K562 (cell line): ENCODE measurements at regions not wholly inside any gene's neighbourhood (a gene's known extent, or its start where the extent isn't known, plus 50 kb on each side); places are given as distances from the start of the nearest gene placed in this dataset.

Experiments
- ATAC-seq: fragments of 200-7000 bp; cut with Tn5 transposase; 3 replicates; pipeline ENCODE4 v1.9.1; 2020; ENCODE audit warnings: moderate library complexity
- BruUV-seq: library from RNA; stranded (reverse); fragments of 400-500 nt; replicated peaks from 2 replicates; lab custom pipeline; 2021; lab: Mats Ljungman, UMichigan
- CTCF ChIA-PET: fragments of 300-600 bp; formaldehyde crosslinking; extraction: SDS; loops from one replicate; lab custom pipeline; 2021; ENCODE audit warnings: low intra/inter-chr PET ratio; lab: Yijun Ruan, JAX
- POLR2A ChIA-PET: fragments of 300-600, 350-650 bp; sonication (Branson Sonifier 250); formaldehyde crosslinking; extraction: SDS; loops from one replicate; lab custom pipeline; 2021; ENCODE audit warnings: antibody characterized with exemption, inconsistent platforms; lab: Yijun Ruan, JAX
- DNase-seq, 4 experiments: peaks; one replicate each; pipeline versions ENCODE4 v3.0.0 to v3.0.0-alpha.2; 2011 to 2018; ENCODE audit warnings: low spot score in 3 of 4, mixed read lengths in 3 of 4; ENCODE audit errors: extremely low read depth in 1 of 4
- FAIRE-seq: peaks from 2 replicates; lab custom pipeline; 2011; peaks lifted over from hg19 to GRCh38; lab: Jason Lieb, UNC
- H2AFZ ChIP-seq: 2 replicates; pipeline ENCODE4 v1.6.0; 2011; ENCODE audit warnings: low read depth, low read length, control low read depth, inconsistent platforms
- H3K27ac ChIP-seq: fragments of 200-600 bp; 3 replicates; pipeline ENCODE4 v1.8.0; 2011; ENCODE audit warnings: low read depth, mild to moderate bottlenecking, control low read depth, inconsistent platforms, low read length, moderate library complexity, mixed read lengths; ENCODE audit errors: extremely low read depth
- H3K27me3 ChIP-seq, 2 experiments: fragments of 300-600 bp in 1 of 2; 2 replicates in 1 of 2; 3 replicates in 1 of 2; pipeline versions ENCODE4 v1.6.0 to v1.8.0; 2011; ENCODE audit warnings: inconsistent platforms in 2 of 2, low read length in 2 of 2, mild to moderate bottlenecking in 1 of 2, mixed read lengths in 1 of 2, moderate library complexity in 1 of 2; ENCODE audit not compliant: control insufficient read depth in 2 of 2, insufficient read depth in 2 of 2
- H3K36me3 ChIP-seq: fragments of 300-600 bp; 3 replicates; pipeline ENCODE4 v1.8.0; 2011; ENCODE audit warnings: mild to moderate bottlenecking, low read length, inconsistent platforms; ENCODE audit not compliant: control insufficient read depth, insufficient read depth
- H3K4me1 ChIP-seq, 2 experiments: fragments of 200-600 bp in 1 of 2; replicated peaks in 1 of 2; 2 replicates in 1 of 2; 3 replicates in 1 of 2; pipeline versions ENCODE4 v1.5.1 to v1.8.0; 2011; ENCODE audit warnings: inconsistent platforms in 2 of 2, low read length in 2 of 2, mild to moderate bottlenecking in 1 of 2, mixed read lengths in 1 of 2, moderate library complexity in 1 of 2; ENCODE audit not compliant: control insufficient read depth in 2 of 2, insufficient read depth in 2 of 2
- H3K4me2 ChIP-seq: 2 replicates; pipeline ENCODE4 v1.6.1; 2011; ENCODE audit warnings: low read length, control low read depth, inconsistent platforms, mixed read lengths; ENCODE audit not compliant: insufficient read depth
- H3K4me3 ChIP-seq: fragments of 200-600 bp; sonication (generic), shearing (Covaris generic); 2 replicates; pipeline ENCODE4 v1.5.1; 2016; ENCODE audit warnings: control low read depth, inconsistent platforms
- H3K79me2 ChIP-seq: fragments of 200-600 bp; 3 replicates; pipeline ENCODE4 v1.8.0; 2011; ENCODE audit warnings: low read length, inconsistent platforms; ENCODE audit not compliant: control insufficient read depth, insufficient read depth
- H3K9ac ChIP-seq, 2 experiments: 2 replicates each; pipeline versions ENCODE4 v1.6.0 to v1.6.1; 2011; ENCODE audit warnings: low read depth in 2 of 2, low read length in 2 of 2, control low read depth in 1 of 2, inconsistent platforms in 1 of 2, mild to moderate bottlenecking in 1 of 2, mixed read lengths in 1 of 2; ENCODE audit not compliant: insufficient read depth in 1 of 2
- H3K9me1 ChIP-seq: one replicate; pipeline ENCODE4 v1.6.0; 2011; ENCODE audit warnings: inconsistent platforms, mild to moderate bottlenecking, low read length, moderate library complexity; ENCODE audit not compliant: control insufficient read depth, insufficient read depth
- H3K9me3 ChIP-seq: replicated peaks from 2 replicates; pipeline ENCODE4 v1.5.1; 2011; ENCODE audit warnings: low read depth, low read length, inconsistent platforms; ENCODE audit not compliant: control insufficient read depth, insufficient read depth
- H4K20me1 ChIP-seq: replicated peaks from 2 replicates; pipeline ENCODE4 v1.6.1; 2011; ENCODE audit warnings: low read length, inconsistent platforms, mixed read lengths; ENCODE audit not compliant: control insufficient read depth, insufficient read depth
- ARID2 ChIP-seq: fragments of 450-650 bp; IDR thresholded peaks from 2 replicates; pipeline ENCODE4 v1.6.1; 2017; ENCODE audit warnings: antibody characterized with exemption, mild to moderate bottlenecking
- BCOR ChIP-seq: fragments of 450-650 bp; IDR thresholded peaks from 2 replicates; pipeline ENCODE4 v1.6.1; 2016
- CBX2 ChIP-seq: fragments of 200-600 bp; sonication (generic); IDR thresholded peaks from one replicate; pipeline ENCODE4 v1.6.1; 2012; ENCODE audit warnings: mild to moderate bottlenecking, low read length, inconsistent platforms; ENCODE audit not compliant: insufficient read depth, poor library complexity, severe bottlenecking
- ESRRA ChIP-seq: fragments of 450-650 bp; IDR thresholded peaks from 2 replicates; pipeline ENCODE4 v1.6.1; 2014; ENCODE audit warnings: low read depth, mild to moderate bottlenecking, moderate library complexity, borderline replicate concordance
- JUN ChIP-seq, 2 experiments: sonication (generic) in 1 of 2; formaldehyde crosslinking in 1 of 2; IDR thresholded peaks; 2 replicates each; pipeline versions ENCODE4 v1.6.1 to v1.8.0; 2012 to 2022; ENCODE audit warnings: borderline replicate concordance in 2 of 2, mild to moderate bottlenecking in 2 of 2, improper control_type of control experiment in 1 of 2, low read depth in 1 of 2, low read length in 1 of 2, missing genetic modification reagents in 1 of 2
- MTF1 ChIP-seq: fragments of 250-450 bp; sonication (Bioruptor Pico); IDR thresholded peaks from 2 replicates; pipeline ENCODE4 v1.9.0; 2021; ENCODE audit warnings: moderate library complexity, mild to moderate bottlenecking, inconsistent platforms, borderline replicate concordance
- POLR3A ChIP-seq: IDR thresholded peaks from 2 replicates; pipeline ENCODE4 v1.6.1; 2011; ENCODE audit warnings: borderline replicate concordance, mild to moderate bottlenecking, moderate library complexity; ENCODE audit not compliant: insufficient read length, insufficient read depth; ENCODE audit errors: extremely low read depth
- POLR3G ChIP-seq: IDR thresholded peaks from 2 replicates; pipeline ENCODE4 v1.6.1; 2011; ENCODE audit not compliant: insufficient read length, insufficient replicate concordance; ENCODE audit errors: extremely low read depth
- SMARCA4 ChIP-seq: fragments of 450-650 bp; IDR thresholded peaks from 2 replicates; pipeline ENCODE4 v1.6.1; 2016
- U2AF2 ChIP-seq: fragments of 200-400 bp; formaldehyde crosslinking; optimal IDR thresholded peaks from 2 replicates; pipeline ENCODE3; 2017; ENCODE audit warnings: low read depth, mild to moderate bottlenecking, low read length
- XRCC3 ChIP-seq: fragments of 450-650 bp; IDR thresholded peaks from 2 replicates; pipeline ENCODE4 v1.6.1; 2017; ENCODE audit warnings: mild to moderate bottlenecking, moderate library complexity
- ZBTB8A ChIP-seq: fragments of 450-650 bp; IDR thresholded peaks from 2 replicates; pipeline ENCODE4 v1.6.1; 2018; ENCODE audit warnings: mild to moderate bottlenecking, moderate library complexity; ENCODE audit not compliant: partially characterized antibody
- WGBS: fragments of 100-300 bp; shearing (Covaris generic); methylation state at CpG from one replicate; pipeline ENCODE4 v1.1.6; 2016; ENCODE audit warnings: low coverage, mixed read lengths; ENCODE audit not compliant: insufficient coverage; ENCODE audit errors: missing lambda C conversion rate; 5-methylcytosine and 5-hydroxymethylcytosine counted together
- in situ Hi-C: fragments of 300-500 bp; cut with MboI; formaldehyde crosslinking; loops from 4 replicates; pipeline ENCODE4 v1.15.0; 2018; ENCODE audit warnings: inconsistent platforms, mixed read lengths
- intact Hi-C: fragments of 100-400 bp; cut with micrococcal nuclease; formaldehyde crosslinking; loops from 2 replicates; pipeline ENCODE4 v1.14.2; 2022
- TF ChIP-seq, protein P1 (sequence below): fragments of 250-450 bp; sonication (Bioruptor Pico); IDR thresholded peaks from 2 replicates; pipeline ENCODE4 v1.8.0; 2022; ENCODE audit warnings: moderate library complexity, mild to moderate bottlenecking, inconsistent platforms
- TF ChIP-seq, protein P2 (sequence below), 3 experiments: fragments of 200-800 bp in 1 of 3; sonication (Bioruptor generic) in 1 of 3; sonication (generic) in 1 of 3; formaldehyde crosslinking in 1 of 3; IDR thresholded peaks; 2 replicates each; pipeline versions ENCODE4 v1.6.1 to v1.8.0; 2016 to 2022; ENCODE audit warnings: mild to moderate bottlenecking in 2 of 3, missing compliant biosample characterization in 2 of 3, missing genetic modification characterization in 2 of 3, missing genetic modification reagents in 1 of 3
- TF ChIP-seq, protein P3 (sequence below): IDR thresholded peaks from 2 replicates; pipeline ENCODE4 v1.6.1; 2016; ENCODE audit warnings: missing genetic modification characterization, missing compliant biosample characterization

DNA sequence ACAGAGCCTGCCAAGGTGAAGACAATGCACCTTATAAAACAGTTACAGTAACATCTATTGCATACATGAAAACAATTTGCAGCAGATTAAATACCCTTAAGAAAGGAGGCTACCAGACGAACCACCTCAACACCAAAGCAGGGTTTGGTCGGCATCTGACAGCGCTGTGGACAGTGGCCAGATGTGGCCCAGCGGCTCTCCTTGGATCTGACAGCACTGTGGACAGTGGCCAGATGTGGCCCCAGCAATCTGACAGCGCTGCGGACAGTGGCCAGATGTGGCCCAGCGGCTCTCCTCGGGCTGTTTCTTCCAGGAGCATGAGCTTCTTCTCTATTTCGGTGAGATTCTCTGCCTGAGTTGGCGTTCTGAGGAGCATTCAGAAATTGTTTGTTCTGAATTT, 211.6 kb downstream of the ANKRD30B start:
- Histone ChIP-seq H3K79me2 (no peaks in the 10 kb centered on the region), H3K4me1 (no peaks in the 10 kb centered on the region), H3K9ac (no peak overlapping the region), H4K20me1 (no peaks in the 10 kb centered on the region), H2AFZ (no peak overlapping the region), H3K9me1 (no peaks in the 10 kb centered on the region), H3K27ac (no peak overlapping the region), H3K36me3 (no peaks in the 10 kb centered on the region), H3K4me2 (no peak overlapping the region), H3K4me3 (no peak overlapping the region), H3K27me3 (no peaks in the 10 kb centered on the region), H3K9me3 (no peaks in the 10 kb centered on the region)
- WGBS: 3% methylated on average over 10 of the region's 10 CpGs
- in situ Hi-C loops: no loop called here
- ChIA-PET CTCF (no interaction called here), POLR2A (no interaction called here)
- no peak for FAIRE-seq
- BruUV-seq: no TSS peak
- ATAC-seq: no peak
- intact Hi-C loops: no loop called here
- no peak for DNase-seq
- TF ChIP-seq JUN (IDR thresholded peaks at IDR 0.05; ENCODE audit: borderline replicate concordance, low read depth, low read length) (no peak), JUN (CRISPR knock-in tag; IDR thresholded peaks at IDR 0.05; ENCODE audit: borderline replicate concordance) (no peak), ESRRA (no peak), CBX2 (no peak), U2AF2 (no peak), MTF1 (CRISPR knock-in tag) (no peak), POLR3A (no peak), BCOR (no peak), XRCC3 (no peak), ARID2 (no peak), SMARCA4 (no peak), ZBTB8A (no peak), POLR3G (no peak)
- TF ChIP-seq, protein P1, sequence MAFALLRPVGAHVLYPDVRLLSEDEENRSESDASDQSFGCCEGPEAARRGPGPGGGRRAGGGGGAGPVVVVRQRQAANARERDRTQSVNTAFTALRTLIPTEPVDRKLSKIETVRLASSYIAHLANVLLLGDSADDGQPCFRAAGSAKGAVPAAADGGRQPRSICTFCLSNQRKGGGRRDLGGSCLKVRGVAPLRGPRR (CRISPR knock-in tag): no peak
- TF ChIP-seq, protein P2, sequence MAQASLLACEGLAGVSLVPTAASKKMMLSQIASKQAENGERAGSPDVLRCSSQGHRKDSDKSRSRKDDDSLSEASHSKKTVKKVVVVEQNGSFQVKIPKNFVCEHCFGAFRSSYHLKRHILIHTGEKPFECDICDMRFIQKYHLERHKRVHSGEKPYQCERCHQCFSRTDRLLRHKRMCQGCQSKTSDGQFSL (CRISPR knock-in tag; IDR thresholded peaks at IDR 0.05): no peak
- TF ChIP-seq, protein P2 (tag; IDR thresholded peaks at IDR 0.05): no peak
- TF ChIP-seq, protein P3, sequence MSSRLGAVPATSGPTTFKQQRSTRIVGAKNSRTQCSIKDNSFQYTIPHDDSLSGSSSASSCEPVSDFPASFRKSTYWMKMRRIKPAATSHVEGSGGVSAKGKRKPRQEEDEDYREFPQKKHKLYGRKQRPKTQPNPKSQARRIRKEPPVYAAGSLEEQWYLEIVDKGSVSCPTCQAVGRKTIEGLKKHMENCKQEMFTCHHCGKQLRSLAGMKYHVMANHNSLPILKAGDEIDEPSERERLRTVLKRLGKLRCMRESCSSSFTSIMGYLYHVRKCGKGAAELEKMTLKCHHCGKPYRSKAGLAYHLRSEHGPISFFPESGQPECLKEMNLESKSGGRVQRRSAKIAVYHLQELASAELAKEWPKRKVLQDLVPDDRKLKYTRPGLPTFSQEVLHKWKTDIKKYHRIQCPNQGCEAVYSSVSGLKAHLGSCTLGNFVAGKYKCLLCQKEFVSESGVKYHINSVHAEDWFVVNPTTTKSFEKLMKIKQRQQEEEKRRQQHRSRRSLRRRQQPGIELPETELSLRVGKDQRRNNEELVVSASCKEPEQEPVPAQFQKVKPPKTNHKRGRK (tag): no peak
